GM12874 (cell line): ENCODE measurements at regions not wholly inside any gene's neighbourhood (a gene's known extent, or its start where the extent isn't known, plus 50 kb on each side); places are given as distances from the start of the nearest gene placed in this dataset.

Experiments
- CTCF ChIP-seq: IDR thresholded peaks from 2 replicates; pipeline ENCODE4 v1.5.1; 2011; ENCODE audit warnings: low read depth, mild to moderate bottlenecking, control low read depth, low read length, moderate library complexity; ENCODE audit not compliant: insufficient read depth

- TF ChIP-seq CTCF = no peak
Observed at GRCh38 chr6:155974811-155975323, 519.2 kb upstream of the NOX3 start.

- no peak for TF ChIP-seq CTCF
Observed at GRCh38 chr6:155974359-155974758, 518.7 kb upstream of the NOX3 start.

GRCh38 chr6:155970876-155971708, 515.5 kb upstream of the NOX3 start:
- no peak for TF ChIP-seq CTCF

GRCh38 chr6:155970472-155970871, 514.8 kb upstream of the NOX3 start:
- no peak for TF ChIP-seq CTCF

- TF ChIP-seq CTCF = no peak
Observed at GRCh38 chr6:155968921-155969320, 513.3 kb upstream of the NOX3 start.

GRCh38 chr6:155967322-155967721, 511.7 kb upstream of the NOX3 start:
- TF ChIP-seq CTCF = no peak

- TF ChIP-seq CTCF = no peak
Observed at GRCh38 chr6:155964544-155964943, 508.9 kb upstream of the NOX3 start.
